Stimulated activated CD8-positive, alpha-beta memory T cell treated with anti-CD3 and anti-CD28 coated beads, Interleukin-7, amount 100 ng/mL, for 24 hours (primary cell): ENCODE measurements at regions not wholly inside any gene's neighbourhood (a gene's known extent, or its start where the extent isn't known, plus 50 kb on each side); places are given as distances from the start of the nearest gene placed in this dataset.

Source experiments
- DNase-seq: peaks from one replicate; pipeline ENCODE4 v3.0.0-alpha.2; 2020; ENCODE audit warnings: low read depth

GRCh38 chr15:70556151-70556741 lies 207.1 kb downstream of the UACA start:
- DNase-seq = no peak

GRCh38 chr15:70555713-70556112 lies 207.6 kb downstream of the UACA start:
- DNase-seq = no peak

GRCh38 chr15:70547846-70548487 lies 215.4 kb downstream of the UACA start:
- DNase-seq = no peak

- no peak for DNase-seq
Observed at GRCh38 chr15:70545526-70545925, 217.8 kb downstream of the UACA start.

GRCh38 chr15:70541511-70541910 lies 221.8 kb downstream of the UACA start:
- no peak for DNase-seq

- DNase-seq = no peak
Observed at GRCh38 chr15:70539912-70540530, 223.3 kb downstream of the UACA start.

GRCh38 chr15:70539409-70539808 lies 223.9 kb downstream of the UACA start:
- DNase-seq = no peak

- DNase-seq = no peak
Observed at GRCh38 chr15:70538278-70538677, 225.1 kb downstream of the UACA start.

GRCh38 chr15:70535955-70536338 lies 227.4 kb downstream of the UACA start:
- no peak for DNase-seq

- no peak for DNase-seq
Observed at GRCh38 chr15:70535071-70535954, 228.0 kb downstream of the UACA start.

GRCh38 chr15:70533931-70534742 lies 229.2 kb downstream of the UACA start:
- no peak for DNase-seq

- DNase-seq = no peak
Observed at GRCh38 chr15:70532531-70533186, 230.7 kb downstream of the UACA start.

- no peak for DNase-seq
Observed at GRCh38 chr15:70531576-70531975, 231.8 kb downstream of the UACA start.

- no peak for DNase-seq
Observed at GRCh38 chr15:70530906-70531305, 232.5 kb downstream of the UACA start.

- DNase-seq = no peak
Observed at GRCh38 chr15:70530503-70530902, 232.9 kb downstream of the UACA start.

GRCh38 chr15:70530017-70530499 lies 233.3 kb downstream of the UACA start:
- DNase-seq = no peak

GRCh38 chr15:70528816-70529215 lies 234.5 kb downstream of the UACA start:
- no peak for DNase-seq

- DNase-seq = no peak
Observed at GRCh38 chr15:70528270-70528706, 235.1 kb downstream of the UACA start.

- DNase-seq = no peak
Observed at GRCh38 chr15:70526974-70527325, 236.4 kb downstream of the UACA start.

- no peak for DNase-seq
Observed at GRCh38 chr15:70526221-70526973, 237.0 kb downstream of the UACA start.
